ENCODE measurements at regions not wholly inside any gene's neighbourhood (a gene's known extent, or its start where the extent isn't known, plus 50 kb on each side); places are given as distances from the start of the nearest gene placed in this dataset.

DNA sequence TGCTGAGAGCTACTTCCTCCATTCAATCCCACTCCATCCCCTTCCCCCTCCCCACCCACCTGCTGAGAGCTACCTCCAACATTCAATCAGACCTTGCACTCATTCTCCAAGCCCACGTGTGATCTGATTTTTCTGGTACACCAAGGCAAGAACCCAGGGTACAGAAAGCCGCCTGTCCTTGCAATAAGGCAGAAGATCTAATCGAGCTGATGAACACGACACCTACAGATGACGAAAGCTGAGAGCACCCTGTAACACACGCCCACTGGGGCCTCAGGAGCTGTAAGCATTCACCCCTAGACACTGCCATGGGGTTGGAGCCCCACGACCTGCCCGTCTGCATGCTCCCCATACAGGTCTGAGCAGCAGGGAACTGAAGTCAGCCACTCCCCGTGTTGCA is 58.3 kb downstream of the TRIML1 start:
- intact Hi-C loops (cut with micrococcal nuclease), result no loop called here

DNA sequence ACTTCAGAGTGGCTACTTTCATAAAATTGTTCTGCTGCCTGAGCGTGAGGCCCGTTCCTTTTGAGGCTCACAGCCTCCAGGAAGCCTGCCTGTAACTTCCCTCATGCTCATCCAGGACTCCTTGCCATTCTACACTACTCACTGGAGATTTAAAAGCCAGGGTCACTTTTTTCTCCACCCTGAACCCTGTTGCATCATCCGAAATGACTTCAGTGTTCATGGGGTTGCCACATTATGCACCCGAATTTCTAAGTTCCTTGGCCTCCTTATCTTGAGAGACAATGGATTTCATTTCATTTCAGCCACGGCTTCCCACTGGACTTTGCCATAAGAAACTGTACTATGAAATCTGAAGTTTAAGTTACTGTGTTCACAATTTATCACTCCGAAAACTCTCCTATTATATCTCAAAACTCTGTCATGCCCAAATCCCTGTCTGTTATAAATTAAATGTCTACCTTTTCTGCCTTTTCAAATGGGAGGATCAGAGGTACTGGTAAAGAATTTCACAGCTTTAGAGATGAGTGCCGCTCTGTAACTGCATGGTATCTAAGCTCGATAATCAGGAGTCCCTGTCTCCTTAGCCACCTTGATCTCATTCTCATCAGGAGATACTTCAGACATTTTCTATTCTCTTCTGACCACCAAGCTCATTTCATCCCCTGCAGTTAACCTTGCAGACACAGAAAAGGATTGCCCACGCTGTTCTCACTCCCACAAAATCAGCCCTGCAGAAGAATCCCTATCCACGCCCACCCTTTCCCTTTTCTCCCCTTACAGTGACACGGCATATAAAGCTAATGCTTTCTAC is 59.9 kb downstream of the TRIML1 start:
- intact Hi-C loops (cut with micrococcal nuclease), result no loop called here

DNA sequence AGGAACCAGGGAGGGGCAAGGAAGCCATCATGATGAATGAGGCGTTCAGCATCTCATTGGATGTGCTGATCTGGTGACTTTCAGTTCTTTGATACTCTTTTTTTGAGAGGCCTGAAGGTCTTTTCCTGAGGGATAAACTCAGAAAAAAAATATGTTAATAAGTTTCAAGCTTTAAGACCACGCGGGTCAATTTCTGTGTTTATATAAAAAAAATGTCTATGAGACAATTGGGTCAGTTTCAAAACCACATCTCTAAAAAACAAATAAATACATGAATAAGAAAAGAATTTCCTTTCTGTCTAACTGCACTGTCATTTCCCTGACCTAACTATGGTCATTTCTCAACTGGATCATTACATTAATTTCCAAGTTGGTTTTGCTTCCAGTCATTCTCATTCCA is 62.6 kb downstream of the TRIML1 start:
- intact Hi-C loops (cut with micrococcal nuclease), result no loop called here

DNA sequence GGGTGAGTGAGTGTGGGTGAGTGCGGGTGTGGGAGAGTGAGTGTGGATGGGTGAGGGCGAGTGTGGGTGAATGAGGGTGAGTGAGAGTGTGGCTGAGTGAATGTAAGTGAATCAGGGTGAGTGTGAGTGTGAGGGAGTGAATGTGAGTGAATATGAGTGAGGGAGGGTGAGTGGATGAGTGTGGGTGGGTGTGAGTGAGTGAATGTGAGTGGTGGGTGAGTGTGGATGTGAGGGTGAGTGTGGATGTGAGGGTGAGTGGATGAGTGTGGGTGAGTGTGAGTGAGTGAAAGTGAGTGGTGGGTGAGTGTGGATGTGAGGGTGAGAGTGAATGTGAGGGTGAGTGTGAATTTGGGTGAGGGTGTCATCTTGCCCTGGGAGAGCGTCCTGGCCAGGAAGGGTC is 67.5 kb downstream of the TRIML1 start:
- intact Hi-C loops (cut with micrococcal nuclease), result no loop called here

DNA sequence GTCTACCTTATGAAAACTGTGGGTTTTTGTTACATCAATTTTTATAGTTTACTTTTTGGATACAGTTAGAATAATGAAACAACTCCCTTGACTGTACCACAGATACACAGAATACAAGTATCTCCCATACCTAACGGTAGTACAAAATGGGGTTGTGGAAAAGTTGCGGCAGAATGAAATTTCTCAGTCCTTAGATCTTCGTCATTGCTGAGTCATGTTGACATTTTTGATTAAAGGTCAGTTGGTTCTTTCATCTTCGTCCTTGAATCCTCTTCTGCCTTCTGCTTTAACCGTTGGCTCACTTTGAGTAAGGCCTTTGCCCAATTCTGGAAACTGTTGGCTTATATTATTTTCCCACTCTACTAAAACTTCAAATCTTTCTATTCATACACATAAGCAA is 75.6 kb downstream of the TRIML1 start:
- intact Hi-C loops (cut with micrococcal nuclease), result no loop called here

DNA sequence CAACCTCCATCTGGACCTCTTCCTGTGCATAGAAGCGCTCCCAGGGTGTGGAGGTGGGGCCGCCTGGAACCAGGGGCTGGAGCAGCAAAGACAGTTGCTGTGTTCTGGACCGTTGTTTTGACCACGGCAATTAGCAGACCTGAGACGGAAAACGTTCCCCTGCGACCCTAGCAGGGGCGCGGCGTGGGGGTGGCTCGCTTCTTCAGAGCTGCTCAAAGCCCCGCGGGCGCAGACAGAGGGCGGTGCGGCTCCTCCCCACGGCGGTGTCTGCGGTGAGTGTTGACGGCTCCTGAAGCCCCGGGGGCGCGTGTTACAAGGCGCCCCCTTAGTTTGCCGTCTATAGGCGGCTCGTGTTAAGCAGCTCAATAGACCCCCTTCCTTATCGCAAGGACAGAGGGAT is 79.2 kb downstream of the TRIML1 start:
- intact Hi-C loops (cut with micrococcal nuclease), result no loop called here

DNA sequence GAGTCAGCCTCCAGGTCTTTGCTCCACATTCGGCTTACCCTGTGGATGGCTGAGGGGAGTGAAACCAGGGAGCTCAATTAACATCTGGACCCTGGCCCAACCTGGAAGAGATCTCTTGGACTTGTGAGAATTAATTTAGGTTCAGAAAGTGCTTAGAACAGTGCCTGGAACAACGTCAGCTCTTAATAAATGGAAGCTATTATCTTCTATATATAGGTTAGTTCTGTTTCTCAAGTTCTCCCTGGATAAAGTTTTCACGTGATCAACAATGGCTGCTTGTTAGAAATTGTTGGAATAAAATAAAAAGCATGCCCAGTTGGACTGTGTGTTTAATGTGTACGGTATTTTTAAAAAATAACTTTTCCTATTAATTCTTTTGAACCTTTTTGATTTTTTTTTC is 80.8 kb downstream of the TRIML1 start:
- intact Hi-C loops (cut with micrococcal nuclease), result no loop called here

DNA sequence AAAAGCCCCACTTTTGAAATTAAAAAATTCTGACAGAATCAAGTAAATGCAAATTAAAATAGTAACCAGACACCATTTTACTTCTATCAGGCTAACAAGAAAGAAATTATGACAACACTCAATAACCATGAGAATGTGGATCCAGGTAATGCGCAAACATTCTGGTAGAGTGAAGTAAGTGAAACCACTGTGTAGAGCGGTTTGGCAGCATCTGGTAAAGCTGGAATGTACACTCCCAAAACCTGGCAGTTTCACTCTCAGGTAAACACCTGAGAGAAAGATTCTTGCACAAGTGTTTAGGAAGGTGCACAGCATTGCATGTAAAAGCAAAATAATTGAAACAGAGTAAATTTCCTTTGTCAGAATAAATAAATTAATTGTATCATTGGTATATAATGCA is 81.8 kb downstream of the TRIML1 start:
- intact Hi-C loops (cut with micrococcal nuclease), result no loop called here

DNA sequence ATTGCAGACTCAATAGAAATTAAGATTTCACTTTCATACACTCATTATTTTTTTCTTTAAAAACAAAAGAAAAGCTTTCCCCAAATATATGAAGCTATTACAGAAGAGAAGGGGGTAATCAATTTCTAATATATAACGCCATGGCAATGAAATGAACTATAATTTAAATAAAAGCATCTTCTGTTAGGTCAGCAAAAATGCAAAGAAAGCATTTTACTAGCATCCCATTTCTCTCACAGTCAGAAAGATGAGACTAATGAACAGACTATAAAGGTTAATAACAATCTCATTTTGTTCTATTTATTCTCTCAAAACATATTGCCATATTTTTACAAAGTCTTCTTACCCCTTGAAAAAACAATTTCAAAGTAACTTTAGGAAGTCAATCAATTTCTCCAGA is 89.0 kb downstream of the TRIML1 start:
- intact Hi-C loops (cut with micrococcal nuclease), result no loop called here

DNA sequence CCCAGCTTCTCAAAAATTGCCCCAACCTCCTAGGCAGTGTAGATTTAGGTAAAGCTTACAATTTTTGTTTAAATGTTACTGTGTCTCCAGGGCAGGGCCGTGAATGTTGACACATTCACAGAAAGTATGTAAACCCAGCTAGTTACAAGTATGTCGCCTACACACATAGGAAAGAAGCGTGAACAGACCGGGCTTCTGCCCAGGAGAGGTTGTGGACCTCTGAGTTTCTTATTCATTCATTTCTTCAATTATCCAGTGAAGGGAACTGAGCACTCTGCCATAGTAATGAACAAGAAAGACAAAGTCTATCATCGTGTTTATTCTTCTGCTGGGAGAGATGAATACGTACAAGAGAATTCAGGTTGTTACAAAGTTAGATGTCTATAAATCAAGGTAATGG is 93.2 kb downstream of the TRIML1 start:
- intact Hi-C loops (cut with micrococcal nuclease), result no loop called here

DNA sequence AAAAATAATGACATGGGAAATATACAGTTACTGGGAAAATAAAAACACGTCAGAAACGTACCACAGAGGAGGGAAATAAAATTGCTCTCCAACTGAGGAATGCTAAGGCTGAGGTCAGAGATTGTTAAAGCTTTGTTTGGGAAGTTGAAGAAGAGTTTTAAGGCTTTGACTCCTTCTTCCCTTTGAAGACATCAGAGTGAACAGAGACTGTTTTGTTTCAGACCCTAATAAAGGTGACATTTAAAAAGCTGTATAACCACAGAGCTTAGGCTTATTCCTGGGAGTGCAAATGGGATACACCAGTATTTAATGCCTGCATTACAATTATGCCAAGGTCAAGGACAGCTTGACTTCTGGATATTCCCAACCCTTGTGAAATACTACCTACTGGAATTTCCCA is 102.8 kb downstream of the TRIML1 start:
- intact Hi-C loops (cut with micrococcal nuclease), result no loop called here

DNA sequence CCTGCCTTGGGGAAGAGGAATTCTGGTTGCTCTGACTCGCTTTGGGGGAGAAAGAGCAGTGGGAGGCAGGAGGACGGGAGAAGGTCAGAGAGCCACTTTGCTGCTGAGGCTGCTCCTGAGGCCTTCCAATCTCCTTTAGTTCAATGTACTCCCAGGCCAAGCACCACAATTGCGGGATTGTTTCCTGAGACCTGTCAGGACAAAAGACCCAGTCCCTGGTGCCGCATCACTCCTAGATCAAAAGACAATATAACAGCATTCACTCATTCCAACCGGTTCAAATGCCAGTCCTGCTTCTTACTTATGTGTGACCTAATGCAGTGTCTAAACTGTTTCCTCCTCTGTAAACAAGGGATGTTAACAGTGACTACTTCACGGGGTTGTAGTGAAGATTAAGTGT is 106.4 kb downstream of the TRIML1 start:
- intact Hi-C loops (cut with micrococcal nuclease), result no loop called here

DNA sequence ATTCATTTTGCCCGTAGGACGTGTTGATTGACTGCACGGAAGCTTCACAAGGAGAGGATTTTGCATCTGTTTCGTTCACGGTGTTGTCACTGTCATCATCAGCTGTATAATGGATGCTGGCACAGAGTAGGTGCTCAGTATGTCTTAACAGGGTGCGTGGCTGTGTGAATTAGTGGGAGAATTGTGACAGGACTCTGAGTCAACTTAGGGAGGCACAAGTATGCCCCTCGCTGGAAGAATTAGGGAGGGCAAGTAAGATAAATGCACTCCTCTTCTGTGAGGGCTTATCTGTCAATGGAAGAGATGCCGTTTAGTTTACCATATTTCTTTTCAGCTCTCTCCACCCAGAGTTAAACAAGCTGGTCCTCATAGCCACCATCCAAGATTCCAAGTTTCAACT is 107.2 kb downstream of the TRIML1 start:
- intact Hi-C loops (cut with micrococcal nuclease), result no loop called here

DNA sequence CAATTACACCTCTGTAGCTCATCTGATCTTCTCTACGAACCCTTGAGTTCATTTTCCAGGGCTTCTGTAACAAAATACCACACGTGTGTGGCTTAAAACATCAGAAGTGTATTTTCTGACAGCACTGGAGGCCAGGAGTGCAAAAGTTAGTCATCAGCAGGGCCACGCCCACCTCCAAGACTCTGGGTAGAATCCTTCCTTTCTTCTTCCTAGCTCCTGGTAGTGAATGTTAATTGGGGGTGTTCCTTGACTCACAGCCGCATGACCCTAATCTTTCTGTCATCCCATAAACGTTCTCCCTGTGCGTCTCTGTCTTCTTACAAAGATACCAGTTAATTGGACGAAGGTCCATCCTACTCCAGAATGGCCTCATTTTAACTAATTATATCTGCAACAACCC is 115.0 kb downstream of the TRIML1 start:
- intact Hi-C loops (cut with micrococcal nuclease), result no loop called here

DNA sequence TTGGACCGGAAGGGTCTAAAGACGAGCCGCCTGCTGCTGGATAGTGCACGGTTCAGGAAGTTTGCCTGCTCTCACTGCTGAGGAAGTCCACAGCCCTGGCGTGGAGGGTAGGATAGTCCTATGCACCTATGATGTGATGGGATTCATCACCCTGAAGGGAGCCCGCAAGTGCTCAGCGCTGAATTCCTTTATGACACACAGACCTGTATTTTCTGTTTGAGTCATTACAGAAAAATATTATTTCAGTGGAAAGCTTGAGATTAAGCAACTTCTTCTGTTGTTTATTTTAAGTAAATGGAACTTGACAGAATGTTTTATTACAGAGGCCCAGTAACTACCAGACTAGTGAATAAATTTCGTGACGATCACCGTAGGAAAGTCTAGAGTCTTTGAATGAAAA is 123.2 kb downstream of the TRIML1 start:
- intact Hi-C loops (cut with micrococcal nuclease), result no loop called here

DNA sequence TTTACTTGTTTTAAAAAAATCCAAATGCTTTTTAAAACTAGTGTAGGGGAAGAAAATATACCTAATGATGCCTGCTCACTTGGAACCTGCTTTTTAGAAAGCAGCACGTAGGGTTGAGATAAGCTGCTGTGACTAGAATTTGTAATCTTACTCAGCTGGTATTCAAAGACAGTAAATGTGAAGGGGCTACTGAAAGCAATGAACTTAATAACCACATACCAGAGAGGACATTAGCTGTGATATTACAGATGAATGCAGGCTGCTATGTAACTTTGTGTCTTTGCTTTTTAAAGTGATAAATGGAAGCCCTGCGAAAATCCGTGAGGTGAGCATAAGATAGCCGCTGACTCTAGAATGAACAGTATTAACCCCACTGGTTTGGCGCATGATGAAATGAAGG is 124.1 kb downstream of the TRIML1 start:
- intact Hi-C loops (cut with micrococcal nuclease), result no loop called here

DNA sequence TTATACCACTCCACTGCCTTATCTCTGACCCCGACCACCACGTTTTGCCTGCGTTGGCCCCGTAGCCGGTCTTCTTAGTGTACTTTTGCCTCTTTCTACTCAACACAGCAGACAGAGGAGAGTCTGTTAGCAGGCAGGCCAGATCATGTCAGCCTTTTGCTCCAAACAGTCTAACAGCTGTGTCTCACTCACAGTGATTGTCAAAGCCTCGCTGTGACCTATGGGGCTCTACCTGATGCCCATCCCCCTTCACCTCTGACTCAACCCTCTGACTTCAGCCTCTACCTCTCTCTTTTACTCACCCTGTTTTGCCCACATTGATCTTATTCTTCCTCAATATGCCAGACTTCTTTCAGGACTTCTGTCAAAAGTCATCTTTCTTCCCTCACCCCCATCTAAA is 127.1 kb downstream of the TRIML1 start:
- intact Hi-C loops (cut with micrococcal nuclease), result no loop called here

DNA sequence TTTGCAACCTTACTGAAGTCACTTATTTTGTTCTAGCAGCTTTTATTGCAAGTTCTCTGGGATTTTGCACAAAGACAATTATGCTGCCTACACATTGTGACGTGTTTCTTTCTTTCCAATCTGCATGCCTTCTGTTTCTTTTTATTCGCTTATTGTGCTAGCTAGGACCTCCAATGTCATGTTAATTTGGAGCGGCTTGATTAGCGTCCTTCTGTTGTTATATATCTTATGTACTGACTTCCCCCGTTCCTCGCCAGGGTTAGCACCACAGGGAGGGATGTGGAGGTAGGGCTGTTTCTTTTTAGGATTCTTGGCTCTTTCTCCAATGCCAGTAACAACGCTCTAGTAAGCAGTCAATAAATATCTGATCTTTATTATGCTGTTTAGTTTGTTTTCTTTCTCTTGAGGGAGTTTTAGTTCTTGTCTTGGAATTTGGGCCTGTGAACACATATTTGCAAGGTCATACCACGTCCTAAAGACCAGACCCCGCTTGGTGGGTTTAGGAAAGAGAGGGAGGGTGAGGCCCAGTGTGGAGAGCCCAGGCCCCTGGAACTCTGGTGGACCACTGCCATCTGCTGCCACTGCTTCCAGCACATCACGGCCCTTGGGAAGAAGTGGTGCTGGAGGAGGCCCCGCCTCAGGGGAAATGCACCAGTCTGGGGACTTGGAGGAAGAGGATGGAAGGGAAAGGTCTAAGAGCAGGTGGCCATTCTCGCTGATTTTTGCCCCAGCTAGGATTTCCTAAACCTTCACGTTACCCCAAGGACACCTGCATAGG is 129.1 kb downstream of the TRIML1 start:
- intact Hi-C loops (cut with micrococcal nuclease), result no loop called here

DNA sequence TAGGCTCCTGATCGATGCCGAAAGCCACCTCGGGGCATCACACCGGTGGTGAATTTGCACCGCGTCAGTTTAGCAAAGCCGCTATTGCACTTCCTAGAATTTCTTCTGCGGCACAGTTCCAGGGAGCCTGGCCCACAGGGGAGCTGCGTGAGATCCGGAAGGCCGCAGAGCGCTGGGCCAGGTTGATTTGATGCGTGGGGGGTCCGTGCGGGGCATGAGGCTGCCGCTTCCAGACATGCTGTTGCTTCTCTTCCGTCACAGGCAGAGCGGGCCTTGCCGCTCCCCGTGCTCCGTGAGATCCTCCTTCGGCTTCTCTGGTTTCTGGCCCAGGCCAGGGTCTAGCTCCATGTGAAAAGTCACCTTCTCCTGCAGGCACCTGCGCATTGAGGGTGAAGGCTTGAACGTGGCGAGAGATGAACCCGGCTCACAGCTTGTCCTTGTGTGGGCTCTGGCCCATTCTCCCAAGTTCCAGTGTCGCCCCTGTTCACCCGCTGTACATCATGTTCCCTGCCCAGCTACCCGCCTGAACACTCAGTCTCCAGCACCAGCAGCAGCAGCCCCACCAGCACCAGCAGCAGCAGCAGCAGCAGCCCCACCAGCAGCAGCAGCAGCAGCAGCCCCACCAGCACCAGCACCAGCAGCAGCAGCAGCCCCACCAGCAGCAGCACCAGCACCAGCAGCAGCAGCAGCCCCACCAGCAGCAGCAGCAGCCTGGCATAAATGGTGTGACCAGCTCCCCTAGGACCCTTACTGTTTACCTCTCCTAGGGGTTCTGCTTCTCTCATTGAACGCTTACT is 131.2 kb downstream of the TRIML1 start:
- intact Hi-C loops (cut with micrococcal nuclease), result no loop called here

DNA sequence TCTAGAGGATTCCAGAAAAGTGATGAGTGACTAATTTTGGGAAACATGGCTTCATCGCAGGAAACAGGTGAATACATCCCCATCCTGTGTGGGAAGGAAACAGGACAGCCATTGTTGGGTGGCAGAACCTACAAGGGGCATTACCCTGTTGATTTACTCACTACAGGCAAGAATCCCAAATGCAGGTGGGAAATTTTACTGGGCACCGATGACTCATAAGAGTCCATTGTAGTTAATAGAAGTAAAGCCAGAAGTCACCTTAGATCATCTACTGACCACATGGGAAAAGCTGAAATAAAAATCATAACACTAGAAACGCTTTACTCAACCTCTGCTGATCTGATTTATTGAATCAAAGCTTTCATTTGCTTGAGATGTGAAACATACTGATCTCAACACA is 136.4 kb downstream of the TRIML1 start:
- intact Hi-C loops (cut with micrococcal nuclease), result no loop called here

DNA sequence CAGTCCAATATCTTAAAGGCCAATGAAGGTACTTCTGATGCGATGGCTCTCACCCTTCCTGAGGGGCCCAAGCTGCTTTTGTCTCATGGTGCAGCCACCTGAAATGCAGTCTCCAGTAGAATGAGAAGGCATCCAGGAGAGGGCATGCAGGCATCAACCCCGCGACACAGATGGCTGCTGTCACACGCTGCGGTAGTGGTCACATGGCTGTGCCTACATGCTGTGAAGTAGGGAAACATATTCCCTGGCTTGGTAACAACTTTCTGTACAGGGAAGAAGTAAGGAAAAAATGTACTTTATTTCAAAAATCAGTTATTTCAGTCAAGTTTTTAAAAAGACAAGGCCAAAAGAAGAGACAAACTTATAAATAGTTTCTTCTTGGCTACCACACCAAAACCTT is 139.9 kb downstream of the TRIML1 start:
- intact Hi-C loops (cut with micrococcal nuclease), result no loop called here
